ENCODE measurements at regions not wholly inside any gene's neighbourhood (a gene's known extent, or its start where the extent isn't known, plus 50 kb on each side); places are given as distances from the start of the nearest gene placed in this dataset.

DNA sequence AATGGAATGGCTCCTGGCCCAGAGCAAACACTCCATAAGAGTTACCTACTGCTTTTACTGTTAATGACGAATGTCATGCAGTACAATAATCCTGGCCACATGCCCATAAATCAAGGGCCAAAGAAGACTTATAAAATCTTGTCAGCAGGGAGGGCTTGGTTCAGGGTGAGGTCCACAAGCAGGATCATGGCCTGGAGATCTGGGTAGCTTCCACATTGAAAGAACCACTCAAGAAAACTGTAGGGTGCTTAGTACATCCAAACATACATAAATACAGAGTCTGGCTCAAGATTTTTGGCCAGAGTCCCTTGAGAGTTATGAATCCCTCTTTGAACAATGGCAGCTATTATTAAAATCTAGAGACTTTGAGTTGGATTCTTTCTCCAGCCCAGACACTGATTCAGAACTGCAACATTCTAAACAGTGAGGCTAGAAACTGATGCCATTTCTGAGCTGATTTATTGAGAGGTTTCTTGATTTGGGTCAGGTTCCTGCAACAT lies 188.7 kb downstream of the CDC5L start:
- H3K27me3 Mint-ChIP-seq, result peaks cover 9 to 15% of the 10 kb centered on the region in 2 donors
- no peak overlapping the region for H3K27ac Mint-ChIP-seq

DNA sequence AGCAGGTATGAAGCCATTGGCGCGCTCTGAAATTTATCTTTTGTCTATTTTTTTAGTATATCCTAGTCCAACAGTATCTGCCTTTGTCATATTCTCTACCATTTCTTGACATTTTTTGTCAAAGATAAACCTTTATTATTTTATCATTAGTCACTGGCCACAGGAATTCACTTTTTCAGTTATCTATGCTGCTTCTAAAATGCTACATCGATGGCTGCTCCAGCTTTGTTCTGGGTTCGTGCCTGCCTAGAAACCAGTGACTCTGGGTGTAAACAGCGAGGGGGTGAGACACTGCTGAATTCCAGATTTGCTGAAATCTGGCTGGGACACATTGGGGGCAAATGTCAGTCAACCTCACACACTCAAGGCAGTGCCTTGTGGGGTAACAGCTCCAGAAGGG lies 193.4 kb downstream of the CDC5L start:
- Mint-ChIP-seq H3K4me3 (no peak overlapping the region), H3K9me3 (peaks cover 2% of the 10 kb centered on the region), H3K27ac (no peak overlapping the region), H3K4me1 (ENCODE audit: low read depth in 2 of 2) (no peaks in the 10 kb centered on the region), H3K27me3 (peaks cover 7 to 19% of the 10 kb centered on the region in 2 donors), H3K36me3 (peaks cover 6% of the 10 kb centered on the region)
- no peak for ATAC-seq
- DNase-seq (ENCODE audit: low spot score), result no peak

More for the DNA sequence above, 188.7 kb downstream of the CDC5L start:
- no peak for DNase-seq (ENCODE audit: low spot score)
- Mint-ChIP-seq H3K36me3 (no peaks in the 10 kb centered on the region), H3K9me3 (no peaks in the 10 kb centered on the region), H3K4me3 (no peak overlapping the region), H3K4me1 (ENCODE audit: low read depth in 2 of 2) (no peaks in the 10 kb centered on the region)
- no peak for ATAC-seq

DNA sequence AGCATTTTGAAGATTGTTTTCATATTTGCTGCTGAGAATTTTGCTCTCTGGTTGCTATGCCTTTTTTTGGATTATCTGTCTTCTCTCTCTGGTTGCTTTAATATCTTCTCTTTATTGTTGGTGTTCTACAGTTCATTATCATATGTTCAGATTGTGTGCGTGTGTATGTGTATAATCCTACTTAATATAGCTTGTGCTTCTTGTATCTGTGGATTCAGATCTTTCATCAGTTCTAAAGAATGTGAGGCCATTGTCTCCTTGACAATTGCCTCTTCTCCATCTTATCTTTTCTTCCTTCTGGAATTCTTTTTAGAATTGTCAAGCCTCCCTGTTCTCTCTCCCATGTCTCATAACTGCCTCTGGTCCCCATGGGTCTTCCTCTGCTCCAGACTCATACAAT lies 195.4 kb downstream of the CDC5L start:
- Mint-ChIP-seq H3K4me1 (ENCODE audit: low read depth in 2 of 2) (no peaks in the 10 kb centered on the region), H3K27ac (no peak overlapping the region), H3K9me3 (peaks cover 2% of the 10 kb centered on the region), H3K36me3 (peaks cover 6% of the 10 kb centered on the region), H3K4me3 (no peak overlapping the region), H3K27me3 (peaks cover 10 to 35% of the 10 kb centered on the region in 2 donors)
- ATAC-seq (no peak), DNase-seq (ENCODE audit: low spot score) (no peak)

DNA sequence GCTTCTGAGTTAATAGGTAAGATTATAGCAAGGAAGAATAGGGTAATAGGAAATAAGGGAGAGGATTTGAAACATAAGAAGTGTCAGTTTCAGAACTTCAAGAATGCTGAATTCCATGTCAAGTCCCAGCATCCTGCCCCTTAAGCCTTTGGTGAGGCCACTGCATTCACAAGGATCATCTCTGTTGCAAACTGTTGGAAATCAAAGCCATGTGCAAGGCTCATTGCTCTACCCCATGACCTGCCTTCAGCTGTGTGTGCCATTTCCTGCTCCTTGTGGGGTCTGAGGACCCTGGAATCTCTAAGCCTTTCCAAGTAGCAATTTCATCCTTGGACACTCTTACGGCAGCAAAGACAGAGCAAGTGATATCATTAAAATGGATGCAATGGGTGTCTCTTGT lies 203.0 kb downstream of the CDC5L start:
- no peak for ATAC-seq
- H3K27ac Mint-ChIP-seq, result no peak overlapping the region
- no peak for DNase-seq (ENCODE audit: low spot score)
- no peak overlapping the region for H3K4me3 Mint-ChIP-seq
- H3K27me3 Mint-ChIP-seq, result peaks cover 13 to 27% of the 10 kb centered on the region in 2 donors
- no peaks in the 10 kb centered on the region for H3K9me3 Mint-ChIP-seq
- H3K36me3 Mint-ChIP-seq, result no peaks in the 10 kb centered on the region
- H3K4me1 Mint-ChIP-seq (ENCODE audit: low read depth in 2 of 2), result peaks cover 3 to 4% of the 10 kb centered on the region in 2 donors

DNA sequence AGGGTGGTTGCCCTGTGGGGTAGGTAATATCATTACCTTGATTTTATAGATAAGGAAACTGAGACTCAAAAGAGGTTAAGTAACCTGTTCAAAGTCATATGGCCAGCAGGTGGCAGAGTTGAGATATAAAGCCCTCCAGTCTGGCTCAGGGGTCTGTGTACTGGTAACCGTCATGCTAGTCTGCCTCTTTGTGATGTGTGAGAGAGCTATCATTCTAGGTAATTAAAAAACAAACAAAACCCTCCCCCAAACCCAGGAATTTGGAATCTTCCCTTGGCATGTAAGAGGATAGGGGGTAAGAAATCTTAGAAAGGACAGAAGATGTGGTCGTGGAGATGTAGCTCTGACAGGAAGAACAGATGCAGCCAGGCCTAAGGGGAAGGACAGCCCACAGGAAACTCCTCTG lies 206.0 kb downstream of the CDC5L start:
- H3K4me3 Mint-ChIP-seq, result no peak overlapping the region
- ATAC-seq (peak; percentile 50 to 74), DNase-seq (ENCODE audit: low spot score) (no peak)
- no peak overlapping the region for H3K27ac Mint-ChIP-seq
- peaks cover 7 to 10% of the 10 kb centered on the region in 2 donors for H3K27me3 Mint-ChIP-seq
- H3K4me1 Mint-ChIP-seq (ENCODE audit: low read depth in 2 of 2), result peaks cover 3 to 4% of the 10 kb centered on the region in 2 donors
- H3K36me3 Mint-ChIP-seq, result no peaks in the 10 kb centered on the region
- no peaks in the 10 kb centered on the region for H3K9me3 Mint-ChIP-seq

DNA sequence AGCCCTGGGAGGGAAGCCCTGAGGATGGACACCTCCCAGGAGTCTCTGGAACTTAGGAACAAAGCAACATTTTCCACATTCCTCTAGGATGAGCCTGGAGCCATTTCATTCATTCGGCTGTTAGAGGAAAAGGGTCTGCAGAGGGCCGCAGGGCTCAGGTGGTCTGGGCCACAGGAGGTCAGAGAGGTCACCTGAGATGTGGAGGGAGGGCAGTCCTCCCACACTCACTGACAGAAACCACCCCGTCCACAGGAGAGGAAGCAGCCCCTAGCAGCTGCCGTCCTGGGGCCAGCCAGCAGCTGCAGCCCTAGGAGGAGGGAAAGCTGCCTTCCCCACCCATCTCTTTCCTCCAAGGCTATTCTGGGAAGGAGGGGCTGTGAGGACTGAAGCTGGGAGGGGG lies 207.0 kb downstream of the CDC5L start:
- no peak for DNase-seq (ENCODE audit: low spot score)
- peak in 1 of 2 donors; percentile 23 for ATAC-seq
- Mint-ChIP-seq H3K36me3 (no peaks in the 10 kb centered on the region), H3K4me1 (ENCODE audit: low read depth in 2 of 2) (peaks cover 3 to 4% of the 10 kb centered on the region in 2 donors), H3K27ac (no peak overlapping the region), H3K9me3 (no peaks in the 10 kb centered on the region), H3K4me3 (no peak overlapping the region), H3K27me3 (peaks cover 0 to 7% of the 10 kb centered on the region in 2 donors)

DNA sequence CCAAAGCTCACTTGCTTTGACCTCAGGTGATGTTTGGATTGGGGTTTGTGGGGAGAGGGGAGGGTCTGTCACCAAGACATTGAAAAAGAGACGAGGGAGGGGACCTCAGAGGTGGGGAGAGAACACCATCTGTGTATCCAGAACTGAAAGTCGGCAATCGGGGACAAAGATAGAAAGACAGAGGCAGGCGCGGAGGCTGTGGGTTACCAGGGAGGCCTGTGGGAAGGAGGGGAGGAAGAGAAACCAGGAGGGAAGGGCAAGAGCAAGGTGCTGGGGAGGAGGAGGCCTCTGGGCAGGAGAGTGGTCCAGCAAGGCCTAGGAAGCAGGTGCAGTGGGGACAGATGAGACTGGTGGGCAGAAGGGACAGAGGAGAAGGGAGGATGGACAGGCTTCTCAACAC lies 211.2 kb downstream of the CDC5L start:
- Mint-ChIP-seq H3K27me3 (peaks cover 0 to 2% of the 10 kb centered on the region in 2 donors), H3K36me3 (no peaks in the 10 kb centered on the region), H3K4me1 (ENCODE audit: low read depth in 2 of 2) (peaks cover 0 to 2% of the 10 kb centered on the region in 2 donors), H3K4me3 (no peak overlapping the region), H3K9me3 (no peaks in the 10 kb centered on the region), H3K27ac (no peak overlapping the region)
- no peak for ATAC-seq
- no peak for DNase-seq (ENCODE audit: low spot score)

DNA sequence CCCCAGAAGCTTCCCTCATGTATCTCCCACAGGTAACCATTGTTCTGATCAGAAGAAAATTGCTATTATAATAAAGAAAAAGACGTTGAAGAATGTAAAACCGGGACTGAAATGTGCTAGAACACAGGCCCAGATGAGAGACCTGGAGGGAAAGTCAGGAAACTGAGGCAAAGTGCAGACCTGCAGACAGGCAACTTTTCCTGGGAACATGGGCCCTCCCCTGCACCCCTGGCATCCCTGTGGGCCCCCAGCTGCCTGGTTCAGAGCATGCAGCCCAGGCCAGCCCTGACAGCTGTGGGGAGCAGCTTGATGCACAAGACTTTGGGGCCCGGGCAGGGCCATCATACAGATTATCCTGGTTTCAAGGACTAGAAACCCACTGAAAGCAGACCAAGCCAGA lies 212.2 kb downstream of the CDC5L start:
- ATAC-seq, result no peak
- no peak for DNase-seq (ENCODE audit: low spot score)
- Mint-ChIP-seq H3K27me3 (no peaks in the 10 kb centered on the region), H3K36me3 (no peaks in the 10 kb centered on the region), H3K27ac (no peak overlapping the region), H3K4me1 (ENCODE audit: low read depth in 2 of 2) (no peaks in the 10 kb centered on the region), H3K9me3 (no peaks in the 10 kb centered on the region), H3K4me3 (no peak overlapping the region)

DNA sequence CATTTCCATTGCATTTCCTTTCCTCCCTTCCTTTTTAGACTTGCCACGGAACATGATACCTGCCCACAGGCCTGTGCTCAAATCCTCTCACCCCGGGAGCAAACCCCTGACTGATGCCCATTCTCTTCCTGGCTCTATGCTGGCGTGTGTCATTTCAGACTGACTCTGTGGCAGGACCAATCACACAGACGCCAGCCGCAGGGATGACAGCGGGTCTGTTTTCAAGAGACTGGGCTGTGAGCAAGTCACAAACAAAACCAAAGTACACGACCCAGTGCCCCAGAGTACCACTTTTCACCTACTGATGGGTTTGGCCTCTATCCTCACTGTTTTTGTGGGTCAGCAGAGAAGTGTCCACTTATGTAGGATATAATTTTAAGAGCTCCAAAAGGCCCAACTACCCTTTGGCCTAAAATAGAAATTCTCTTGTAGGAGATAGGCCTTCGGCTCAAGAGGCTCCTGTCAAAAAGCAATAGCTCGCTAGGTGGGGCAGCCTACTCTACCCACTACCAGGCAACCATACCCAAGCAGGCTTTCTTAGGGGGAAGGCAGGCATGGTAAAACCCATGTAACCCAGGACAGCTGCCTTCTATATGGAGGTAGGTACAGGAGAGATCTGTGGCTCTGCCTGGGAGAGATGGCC lies 215.7 kb downstream of the CDC5L start:
- Mint-ChIP-seq H3K4me3 (no peak overlapping the region), H3K36me3 (no peaks in the 10 kb centered on the region), H3K27ac (no peak overlapping the region), H3K27me3 (no peaks in the 10 kb centered on the region), H3K4me1 (ENCODE audit: low read depth in 2 of 2) (no peaks in the 10 kb centered on the region), H3K9me3 (no peaks in the 10 kb centered on the region)
- ATAC-seq (no peak), DNase-seq (ENCODE audit: low spot score) (no peak)

DNA sequence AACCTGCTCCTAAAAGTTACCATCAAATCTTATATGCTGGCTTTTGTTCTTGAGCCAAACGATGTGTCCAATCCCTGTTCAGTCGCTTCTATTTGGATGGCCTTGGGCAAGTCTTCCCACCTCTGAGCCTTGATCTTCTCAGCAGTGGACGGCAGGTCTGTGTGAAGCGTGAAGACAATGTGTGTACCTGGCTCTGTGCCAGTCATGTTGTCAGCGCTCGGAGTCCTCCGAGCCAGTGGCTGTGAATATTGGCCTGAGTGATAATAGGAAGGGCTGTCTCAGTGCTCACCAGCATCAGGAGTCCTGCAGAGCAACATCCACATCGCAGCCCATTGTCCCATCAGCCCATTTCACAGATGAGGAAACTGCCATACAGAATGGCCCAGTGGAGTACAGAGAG lies 219.0 kb downstream of the CDC5L start:
- no peaks in the 10 kb centered on the region for H3K36me3 Mint-ChIP-seq
- H3K4me1 Mint-ChIP-seq (ENCODE audit: low read depth in 2 of 2), result no peaks in the 10 kb centered on the region
- H3K27ac Mint-ChIP-seq, result no peak overlapping the region
- ATAC-seq (no peak), DNase-seq (ENCODE audit: low spot score) (no peak)
- no peaks in the 10 kb centered on the region for H3K27me3 Mint-ChIP-seq
- no peak overlapping the region for H3K4me3 Mint-ChIP-seq
- no peaks in the 10 kb centered on the region for H3K9me3 Mint-ChIP-seq

DNA sequence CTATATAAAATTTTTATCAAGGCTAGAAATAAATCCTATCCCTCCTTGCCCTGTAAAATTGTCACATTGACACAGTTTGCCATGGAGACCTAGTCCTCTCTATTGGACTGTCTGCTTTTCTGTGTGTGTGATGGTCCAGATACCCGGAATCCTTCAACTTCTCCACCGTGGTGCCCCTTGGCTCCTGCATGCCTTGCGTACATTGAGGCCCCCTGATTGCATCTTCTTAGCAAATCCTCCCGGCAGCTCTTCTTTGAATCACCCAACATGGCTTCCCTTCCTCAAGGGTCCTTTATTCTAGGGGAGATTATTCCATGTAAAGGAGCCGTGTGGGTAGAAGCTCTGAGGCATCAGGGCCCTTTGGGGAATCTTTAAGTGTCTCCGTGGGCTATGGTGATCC lies 219.5 kb downstream of the CDC5L start:
- Mint-ChIP-seq H3K4me3 (no peak overlapping the region), H3K27me3 (peaks cover 0 to 2% of the 10 kb centered on the region in 2 donors), H3K36me3 (no peaks in the 10 kb centered on the region), H3K27ac (no peak overlapping the region), H3K4me1 (ENCODE audit: low read depth in 2 of 2) (no peaks in the 10 kb centered on the region), H3K9me3 (no peaks in the 10 kb centered on the region)
- DNase-seq (ENCODE audit: low spot score) (no peak), ATAC-seq (no peak)

DNA sequence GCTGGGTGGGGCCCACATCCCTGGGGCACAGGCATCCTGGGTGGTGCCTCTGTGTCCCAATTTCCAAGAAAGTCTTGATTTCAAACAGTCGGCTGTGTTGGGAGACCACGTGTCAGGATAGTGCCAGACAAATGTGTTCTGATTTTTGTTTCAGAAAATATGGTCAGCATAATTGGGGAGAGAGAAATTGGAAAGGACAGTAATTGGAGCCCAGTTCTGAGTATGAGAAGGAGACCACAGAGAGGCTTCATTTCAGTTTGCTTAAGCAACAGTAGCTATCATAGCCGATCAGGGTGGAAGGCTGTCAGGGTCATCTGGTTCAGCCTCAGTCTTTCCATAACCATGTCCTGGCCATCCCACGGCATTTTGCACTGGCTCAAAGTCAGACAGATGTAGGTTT lies 220.7 kb downstream of the CDC5L start:
- no peak for DNase-seq (ENCODE audit: low spot score)
- Mint-ChIP-seq H3K4me3 (no peak overlapping the region), H3K27ac (no peak overlapping the region), H3K9me3 (no peaks in the 10 kb centered on the region), H3K27me3 (peaks cover 0 to 2% of the 10 kb centered on the region in 2 donors), H3K4me1 (ENCODE audit: low read depth in 2 of 2) (no peaks in the 10 kb centered on the region), H3K36me3 (no peaks in the 10 kb centered on the region)
- no peak for ATAC-seq

DNA sequence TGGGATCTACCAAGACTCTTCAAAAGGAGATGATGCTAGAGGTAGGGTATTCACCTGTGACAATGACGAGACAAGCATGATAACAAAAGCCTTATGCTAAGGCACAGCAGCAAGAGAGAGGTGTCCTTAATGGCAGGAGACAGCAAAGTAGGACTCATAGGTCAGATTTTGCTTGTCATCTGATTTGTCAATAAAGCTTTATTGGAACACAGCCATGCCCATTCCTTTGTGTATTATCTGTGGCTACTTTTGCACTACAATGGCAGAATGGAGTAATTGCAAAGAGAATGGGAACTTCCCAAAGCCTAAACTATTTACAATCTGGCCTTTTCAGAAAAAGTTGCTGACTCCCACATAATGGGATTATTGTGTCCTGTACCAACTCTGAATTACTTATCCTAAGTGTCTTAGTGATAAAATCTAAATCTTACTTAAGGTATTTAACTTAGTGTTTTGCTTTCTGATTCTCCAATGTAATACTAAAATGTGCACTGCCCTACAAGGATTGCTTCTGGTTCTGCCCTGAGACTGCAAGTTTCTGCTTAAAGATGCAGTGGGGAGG lies 221.6 kb downstream of the CDC5L start:
- Mint-ChIP-seq H3K4me1 (ENCODE audit: low read depth in 2 of 2) (no peaks in the 10 kb centered on the region), H3K4me3 (no peak overlapping the region), H3K27ac (no peak overlapping the region), H3K36me3 (no peaks in the 10 kb centered on the region), H3K9me3 (no peaks in the 10 kb centered on the region), H3K27me3 (peaks cover 0 to 2% of the 10 kb centered on the region in 2 donors)
- no peak for ATAC-seq
- no peak for DNase-seq (ENCODE audit: low spot score)

DNA sequence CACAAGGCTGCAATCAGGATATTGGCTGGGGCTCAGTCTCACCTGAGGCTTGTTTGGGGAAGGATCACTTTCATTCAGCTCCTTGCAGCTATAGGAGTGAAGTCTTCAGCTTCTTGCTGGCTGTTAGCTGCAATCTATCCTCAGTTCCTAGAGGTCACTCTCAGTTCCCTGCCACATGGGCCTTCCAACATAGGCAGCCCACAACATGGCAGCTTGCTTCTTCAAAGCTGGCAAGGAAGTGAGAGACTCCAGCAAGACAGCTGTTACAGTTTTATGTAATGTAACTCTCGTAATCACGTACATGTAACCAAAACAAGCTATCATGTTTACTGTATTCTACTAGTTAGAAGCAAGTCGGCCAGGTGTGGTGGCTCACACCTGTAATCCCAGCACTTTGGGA lies 226.9 kb downstream of the CDC5L start:
- H3K4me1 Mint-ChIP-seq (ENCODE audit: low read depth in 2 of 2), result peaks cover 0 to 3% of the 10 kb centered on the region in 2 donors
- H3K36me3 Mint-ChIP-seq, result no peaks in the 10 kb centered on the region
- H3K27me3 Mint-ChIP-seq, result peaks cover 0 to 2% of the 10 kb centered on the region in 2 donors
- ATAC-seq (no peak), DNase-seq (ENCODE audit: low spot score) (no peak)
- H3K4me3 Mint-ChIP-seq, result no peak overlapping the region
- H3K9me3 Mint-ChIP-seq, result no peaks in the 10 kb centered on the region
- H3K27ac Mint-ChIP-seq, result no peak overlapping the region

All from natural killer cell treated with Interleukin-12 subunit alpha and Interleukin-12 subunit beta and Interleukin-15 and Interleukin-18, amount 100 ng/mL, for 72 hours (primary cell).